Astrocyte (in vitro differentiated cells and primary cell): ENCODE measurements at regions not wholly inside any gene's neighbourhood (a gene's known extent, or its start where the extent isn't known, plus 50 kb on each side); places are given as distances from the start of the nearest gene placed in this dataset.

Experiments used
- DNase-seq: peaks from one replicate; pipeline ENCODE4 v3.0.0-alpha.2; 2010; ENCODE audit warnings: low read depth
- FAIRE-seq: peaks from 2 replicates; lab custom pipeline; 2011; peaks lifted over from hg19 to GRCh38; lab: Jason Lieb, UNC
- H2AFZ ChIP-seq: 2 replicates; pipeline ENCODE4 v1.6.0; 2012; ENCODE audit warnings: low read depth, low read length, inconsistent platforms
- H3K27ac ChIP-seq: 2 replicates; pipeline ENCODE4 v1.5.1; 2011; ENCODE audit warnings: low read depth, low read length, inconsistent platforms
- H3K27me3 ChIP-seq: 2 replicates; pipeline ENCODE4 v1.6.0; 2011; ENCODE audit warnings: low read length, inconsistent platforms; ENCODE audit not compliant: insufficient read depth
- H3K36me3 ChIP-seq: 2 replicates; pipeline ENCODE4 v1.5.1; 2011; ENCODE audit warnings: low read length, inconsistent platforms; ENCODE audit not compliant: insufficient read depth
- H3K4me1 ChIP-seq: 2 replicates; pipeline ENCODE4 v1.5.1; 2011; ENCODE audit warnings: low read length, inconsistent platforms; ENCODE audit not compliant: insufficient read depth
- H3K4me2 ChIP-seq: 2 replicates; pipeline ENCODE4 v1.6.0; 2012; ENCODE audit warnings: low read length, inconsistent platforms
- H3K4me3 ChIP-seq: 2 replicates; pipeline ENCODE4 v1.5.1; 2011; ENCODE audit warnings: low read depth, mild to moderate bottlenecking, low read length, inconsistent platforms; ENCODE audit not compliant: insufficient read depth
- H3K79me2 ChIP-seq: 2 replicates; pipeline ENCODE4 v1.6.0; 2012; ENCODE audit warnings: mild to moderate bottlenecking, low read length, inconsistent platforms; ENCODE audit not compliant: insufficient read depth
- H3K9ac ChIP-seq: 2 replicates; pipeline ENCODE4 v1.6.0; 2012; ENCODE audit warnings: mild to moderate bottlenecking, low read length, inconsistent platforms
- H3K9me3 ChIP-seq: 2 replicates; pipeline ENCODE4 v1.5.1; 2012; ENCODE audit warnings: low read depth, mild to moderate bottlenecking, low read length, inconsistent platforms; ENCODE audit not compliant: insufficient read depth
- H4K20me1 ChIP-seq: 2 replicates; pipeline ENCODE4 v1.6.0; 2012; ENCODE audit warnings: low read length, inconsistent platforms; ENCODE audit not compliant: insufficient read depth
- H3K27ac Mint-ChIP-seq: one replicate; pipeline ENCODE4 v1.8.0; 2021; ENCODE audit warnings: mild to moderate bottlenecking, mixed read lengths; ENCODE audit not compliant: unreplicated experiment
- H3K27me3 Mint-ChIP-seq: one replicate; pipeline ENCODE4 v1.8.0; 2021; ENCODE audit warnings: low read depth, mixed read lengths; ENCODE audit not compliant: unreplicated experiment
- H3K36me3 Mint-ChIP-seq: one replicate; pipeline ENCODE4 v1.8.0; 2021; ENCODE audit warnings: low read depth, mixed read lengths; ENCODE audit not compliant: unreplicated experiment
- H3K4me1 Mint-ChIP-seq: one replicate; pipeline ENCODE4 v1.8.0; 2021; ENCODE audit warnings: low read depth, mixed read lengths; ENCODE audit not compliant: unreplicated experiment
- H3K4me3 Mint-ChIP-seq: one replicate; pipeline ENCODE4 v1.8.0; 2021; ENCODE audit warnings: mild to moderate bottlenecking, moderate library complexity, mixed read lengths; ENCODE audit not compliant: unreplicated experiment
- H3K9me3 Mint-ChIP-seq: one replicate; pipeline ENCODE4 v1.8.0; 2021; ENCODE audit warnings: mild to moderate bottlenecking, mixed read lengths; ENCODE audit not compliant: unreplicated experiment
- EZH2 ChIP-seq: IDR thresholded peaks from 2 replicates; pipeline ENCODE4 v1.6.1; 2012; ENCODE audit warnings: mild to moderate bottlenecking, low read length, inconsistent platforms; ENCODE audit not compliant: insufficient read depth
- TF ChIP-seq, protein P1 (sequence below): IDR thresholded peaks from 2 replicates; pipeline ENCODE4 v1.5.1; 2011; ENCODE audit warnings: low read depth, mild to moderate bottlenecking, inconsistent platforms, low read length, moderate library complexity; ENCODE audit not compliant: insufficient read depth

DNA sequence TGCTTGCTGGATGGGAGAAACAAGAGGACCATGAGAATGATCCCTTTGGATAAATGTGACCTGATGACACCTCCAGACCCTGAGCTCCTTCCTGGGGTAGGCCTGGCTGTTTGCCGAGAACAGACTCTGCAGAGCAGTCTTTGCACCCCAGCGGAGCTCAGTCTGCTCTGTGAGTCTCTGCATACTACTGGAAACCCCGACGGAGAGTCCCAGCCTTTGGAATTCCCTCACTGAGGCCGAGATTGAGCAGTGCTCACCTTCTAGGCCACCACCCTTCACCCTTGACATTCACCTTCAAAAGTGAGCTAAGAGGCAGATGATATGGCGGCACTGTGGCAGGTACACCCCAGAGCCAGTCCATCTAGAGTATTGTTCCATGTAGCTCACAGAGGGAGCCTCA lies 172.2 kb upstream of the CDH13 start:
- Histone ChIP-seq H3K4me3 (no peak overlapping the region), H3K9me3 (no peaks in the 10 kb centered on the region), H3K27me3 (peaks cover 13% of the 10 kb centered on the region), H3K4me2 (no peak overlapping the region), H3K4me1 (no peaks in the 10 kb centered on the region), H3K9ac (no peak overlapping the region), H2AFZ (no peak overlapping the region), H3K36me3 (no peaks in the 10 kb centered on the region), H4K20me1 (no peaks in the 10 kb centered on the region), H3K79me2 (no peaks in the 10 kb centered on the region), H3K27ac (no peak overlapping the region)
- Mint-ChIP-seq H3K27ac (no peak overlapping the region), H3K4me1 (peaks cover 4% of the 10 kb centered on the region), H3K36me3 (no peaks in the 10 kb centered on the region), H3K9me3 (no peaks in the 10 kb centered on the region), H3K4me3 (no peak overlapping the region), H3K27me3 (peaks cover 24% of the 10 kb centered on the region)
- TF ChIP-seq, protein P1, sequence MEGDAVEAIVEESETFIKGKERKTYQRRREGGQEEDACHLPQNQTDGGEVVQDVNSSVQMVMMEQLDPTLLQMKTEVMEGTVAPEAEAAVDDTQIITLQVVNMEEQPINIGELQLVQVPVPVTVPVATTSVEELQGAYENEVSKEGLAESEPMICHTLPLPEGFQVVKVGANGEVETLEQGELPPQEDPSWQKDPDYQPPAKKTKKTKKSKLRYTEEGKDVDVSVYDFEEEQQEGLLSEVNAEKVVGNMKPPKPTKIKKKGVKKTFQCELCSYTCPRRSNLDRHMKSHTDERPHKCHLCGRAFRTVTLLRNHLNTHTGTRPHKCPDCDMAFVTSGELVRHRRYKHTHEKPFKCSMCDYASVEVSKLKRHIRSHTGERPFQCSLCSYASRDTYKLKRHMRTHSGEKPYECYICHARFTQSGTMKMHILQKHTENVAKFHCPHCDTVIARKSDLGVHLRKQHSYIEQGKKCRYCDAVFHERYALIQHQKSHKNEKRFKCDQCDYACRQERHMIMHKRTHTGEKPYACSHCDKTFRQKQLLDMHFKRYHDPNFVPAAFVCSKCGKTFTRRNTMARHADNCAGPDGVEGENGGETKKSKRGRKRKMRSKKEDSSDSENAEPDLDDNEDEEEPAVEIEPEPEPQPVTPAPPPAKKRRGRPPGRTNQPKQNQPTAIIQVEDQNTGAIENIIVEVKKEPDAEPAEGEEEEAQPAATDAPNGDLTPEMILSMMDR = no peak
- no peak for TF ChIP-seq EZH2
- FAIRE-seq (no peak), DNase-seq (no peak)

DNA sequence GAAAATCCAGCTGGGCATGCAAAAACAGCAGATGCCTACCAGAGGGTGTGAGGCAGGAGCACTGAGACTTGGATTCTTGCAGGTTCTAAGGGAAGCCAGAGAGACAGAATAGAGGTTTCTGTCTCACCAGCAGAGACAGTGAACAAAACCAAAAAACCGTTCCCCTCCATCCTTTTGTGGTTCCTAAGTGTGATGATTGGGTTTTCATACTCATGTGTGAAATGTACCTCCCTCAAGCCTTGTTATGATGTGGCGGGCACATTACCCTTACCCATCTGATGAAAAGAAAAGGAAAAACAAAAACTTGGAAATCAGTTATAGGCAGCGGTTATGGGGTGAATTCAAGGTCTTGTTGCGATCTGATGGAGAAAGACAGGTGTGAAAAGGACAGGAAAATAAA lies 172.6 kb upstream of the CDH13 start:
- Mint-ChIP-seq H3K4me3 (no peak overlapping the region), H3K4me1 (peaks cover 4% of the 10 kb centered on the region), H3K27ac (no peak overlapping the region), H3K27me3 (peaks cover 24% of the 10 kb centered on the region), H3K9me3 (no peaks in the 10 kb centered on the region), H3K36me3 (no peaks in the 10 kb centered on the region)
- Histone ChIP-seq H4K20me1 (no peaks in the 10 kb centered on the region), H2AFZ (no peak overlapping the region), H3K4me1 (no peaks in the 10 kb centered on the region), H3K4me2 (no peak overlapping the region), H3K9me3 (no peaks in the 10 kb centered on the region), H3K36me3 (no peaks in the 10 kb centered on the region), H3K27me3 (peaks cover 13% of the 10 kb centered on the region), H3K27ac (no peak overlapping the region), H3K9ac (no peak overlapping the region), H3K4me3 (no peak overlapping the region), H3K79me2 (no peaks in the 10 kb centered on the region)
- DNase-seq (no peak), FAIRE-seq (no peak)
- no peak for TF ChIP-seq EZH2
- TF ChIP-seq, protein P1 = no peak

DNA sequence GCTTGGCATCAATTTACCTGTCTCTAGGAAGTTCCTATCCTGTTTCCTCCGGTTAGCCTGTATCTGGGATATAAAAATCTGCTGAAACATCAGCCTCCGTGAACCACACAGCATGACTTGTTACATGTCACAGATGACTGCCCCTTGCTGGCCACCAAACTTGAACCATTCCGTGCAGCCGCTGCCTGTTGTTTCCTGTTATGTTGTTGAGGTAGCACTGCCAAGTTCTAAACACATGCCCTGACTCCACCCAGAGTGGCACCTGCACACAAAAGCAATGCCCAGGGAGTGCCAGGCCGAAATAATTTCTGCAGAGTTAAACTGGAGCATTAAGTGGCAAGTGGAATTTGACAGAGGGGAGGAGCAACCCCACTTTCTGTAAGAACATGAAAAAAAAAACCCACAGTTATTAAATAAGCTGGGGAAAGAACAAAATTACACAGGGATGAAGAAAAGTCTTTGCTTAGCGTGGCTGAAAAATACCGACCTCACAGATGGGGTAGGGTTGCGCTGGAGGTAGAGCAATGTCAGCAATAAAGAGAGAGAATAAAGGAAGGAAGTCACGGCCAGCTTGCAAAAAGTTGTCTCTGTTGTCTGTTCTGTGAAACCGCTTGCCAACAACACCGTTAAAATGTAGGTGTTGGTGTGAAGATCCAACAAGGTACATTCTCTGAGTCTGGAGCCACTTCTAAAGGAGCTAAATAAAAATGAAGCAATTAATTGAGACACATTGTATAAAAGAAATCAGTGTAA lies 174.6 kb upstream of the CDH13 start:
- H3K36me3 ChIP-seq = no peaks in the 10 kb centered on the region
- H3K27ac Mint-ChIP-seq = no peak overlapping the region
- peaks cover 23% of the 10 kb centered on the region for H3K27me3 Mint-ChIP-seq
- H3K27me3 ChIP-seq = peaks cover 9% of the 10 kb centered on the region
- no peaks in the 10 kb centered on the region for H3K36me3 Mint-ChIP-seq
- H4K20me1 ChIP-seq = no peaks in the 10 kb centered on the region
- H3K27ac ChIP-seq = no peak overlapping the region
- no peak overlapping the region for H3K4me2 ChIP-seq
- no peak overlapping the region for H3K4me3 ChIP-seq
- FAIRE-seq (no peak), DNase-seq (no peak)
- H3K9ac ChIP-seq = no peak overlapping the region
- no peaks in the 10 kb centered on the region for H3K4me1 ChIP-seq
- no peaks in the 10 kb centered on the region for H3K9me3 ChIP-seq
- H3K9me3 Mint-ChIP-seq = no peaks in the 10 kb centered on the region
- no peak overlapping the region for H2AFZ ChIP-seq
- no peaks in the 10 kb centered on the region for H3K79me2 ChIP-seq
- no peak for TF ChIP-seq EZH2
- TF ChIP-seq, protein P1 = no peak
- H3K4me3 Mint-ChIP-seq = no peak overlapping the region
- peaks cover 4% of the 10 kb centered on the region for H3K4me1 Mint-ChIP-seq
